Osteoblast (primary cell): ENCODE measurements at regions not wholly inside any gene's neighbourhood (a gene's known extent, or its start where the extent isn't known, plus 50 kb on each side); places are given as distances from the start of the nearest gene placed in this dataset.
"Not testable (repeated sequence)": the region's sequence is repeated elsewhere in the genome, so short reads cannot be mapped to it uniquely, and the experiment has no call there.

Source experiments
- DNase-seq: peaks from one replicate; pipeline ENCODE4 v3.0.0; 2011; ENCODE audit warnings: low spot score, mixed read lengths; ENCODE audit not compliant: insufficient read length; ENCODE audit errors: missing footprints
- H2AFZ ChIP-seq: 2 replicates; pipeline ENCODE4 v1.6.0; 2011; ENCODE audit warnings: mild to moderate bottlenecking, low read length
- H3K27ac ChIP-seq: 2 replicates; pipeline ENCODE4 v1.5.1; 2011; ENCODE audit warnings: mild to moderate bottlenecking, low read depth, low read length, moderate library complexity
- H3K27me3 ChIP-seq: 2 replicates; pipeline ENCODE4 v1.6.0; 2012; ENCODE audit warnings: mild to moderate bottlenecking, control low read depth, inconsistent platforms, low read length, moderate library complexity; ENCODE audit not compliant: insufficient read depth
- H3K36me3 ChIP-seq: 2 replicates; pipeline ENCODE4 v1.5.1; 2011; ENCODE audit warnings: mild to moderate bottlenecking, low read length, control low read depth, moderate library complexity; ENCODE audit not compliant: insufficient read depth
- H3K4me1 ChIP-seq: 2 replicates; pipeline ENCODE4 v1.5.1; 2011; ENCODE audit warnings: mild to moderate bottlenecking, low read length, control low read depth, moderate library complexity; ENCODE audit not compliant: insufficient read depth
- H3K4me2 ChIP-seq: 2 replicates; pipeline ENCODE4 v1.6.0; 2011; ENCODE audit warnings: mild to moderate bottlenecking, low read length; ENCODE audit not compliant: insufficient read depth
- H3K4me3 ChIP-seq: fragments of 200-600 bp; sonication (generic); 3 replicates; pipeline ENCODE4 v1.5.1; 2012; ENCODE audit warnings: mild to moderate bottlenecking, low read length, inconsistent platforms; ENCODE audit not compliant: insufficient read depth
- H3K79me2 ChIP-seq: 2 replicates; pipeline ENCODE4 v1.6.0; 2012; ENCODE audit warnings: mild to moderate bottlenecking, low read length, control low read depth, inconsistent platforms; ENCODE audit not compliant: insufficient read depth
- H3K9me3 ChIP-seq: 2 replicates; pipeline ENCODE4 v1.5.1; 2011; ENCODE audit warnings: low read depth, low read length, control low read depth
- H4K20me1 ChIP-seq: 2 replicates; pipeline ENCODE4 v1.6.0; 2012; ENCODE audit warnings: mild to moderate bottlenecking, low read length, control low read depth; ENCODE audit not compliant: insufficient read depth
- TF ChIP-seq, protein P1 (sequence below): IDR thresholded peaks from 2 replicates; pipeline ENCODE4 v1.5.1; 2011; ENCODE audit warnings: mild to moderate bottlenecking, low read depth, low read length, moderate library complexity; ENCODE audit errors: extremely low read depth

DNA sequence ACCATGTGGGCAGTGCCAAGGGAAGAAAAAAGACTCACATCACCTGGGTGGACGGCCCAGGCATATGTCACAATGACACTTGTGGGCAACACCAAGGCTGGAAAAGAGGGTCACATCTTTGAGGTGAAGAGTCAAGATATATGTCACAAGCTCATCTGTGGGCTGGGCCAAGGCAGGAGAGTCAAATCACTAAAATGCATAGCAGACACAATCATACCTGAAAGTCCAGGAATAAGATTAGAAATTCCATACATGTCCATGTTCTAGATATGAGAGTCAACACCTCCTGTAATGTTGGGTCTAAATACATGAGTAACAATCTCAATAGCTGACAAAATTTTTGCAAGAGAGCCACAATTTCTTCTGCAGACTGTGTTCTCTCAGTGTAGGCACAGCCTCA lies 145.0 kb downstream of the ZNF675 start:
- Histone ChIP-seq H3K4me2 (no peak overlapping the region), H2AFZ (no peak overlapping the region), H3K4me3 (no peak overlapping the region), H3K4me1 (no peaks in the 10 kb centered on the region), H3K9me3 (peaks cover 3% of the 10 kb centered on the region), H3K36me3 (no peaks in the 10 kb centered on the region), H4K20me1 (no peaks in the 10 kb centered on the region), H3K79me2 (no peaks in the 10 kb centered on the region), H3K27me3 (no peaks in the 10 kb centered on the region), H3K27ac (no peak overlapping the region)
- TF ChIP-seq, protein P1, sequence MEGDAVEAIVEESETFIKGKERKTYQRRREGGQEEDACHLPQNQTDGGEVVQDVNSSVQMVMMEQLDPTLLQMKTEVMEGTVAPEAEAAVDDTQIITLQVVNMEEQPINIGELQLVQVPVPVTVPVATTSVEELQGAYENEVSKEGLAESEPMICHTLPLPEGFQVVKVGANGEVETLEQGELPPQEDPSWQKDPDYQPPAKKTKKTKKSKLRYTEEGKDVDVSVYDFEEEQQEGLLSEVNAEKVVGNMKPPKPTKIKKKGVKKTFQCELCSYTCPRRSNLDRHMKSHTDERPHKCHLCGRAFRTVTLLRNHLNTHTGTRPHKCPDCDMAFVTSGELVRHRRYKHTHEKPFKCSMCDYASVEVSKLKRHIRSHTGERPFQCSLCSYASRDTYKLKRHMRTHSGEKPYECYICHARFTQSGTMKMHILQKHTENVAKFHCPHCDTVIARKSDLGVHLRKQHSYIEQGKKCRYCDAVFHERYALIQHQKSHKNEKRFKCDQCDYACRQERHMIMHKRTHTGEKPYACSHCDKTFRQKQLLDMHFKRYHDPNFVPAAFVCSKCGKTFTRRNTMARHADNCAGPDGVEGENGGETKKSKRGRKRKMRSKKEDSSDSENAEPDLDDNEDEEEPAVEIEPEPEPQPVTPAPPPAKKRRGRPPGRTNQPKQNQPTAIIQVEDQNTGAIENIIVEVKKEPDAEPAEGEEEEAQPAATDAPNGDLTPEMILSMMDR: no peak
- DNase-seq: no peak

DNA sequence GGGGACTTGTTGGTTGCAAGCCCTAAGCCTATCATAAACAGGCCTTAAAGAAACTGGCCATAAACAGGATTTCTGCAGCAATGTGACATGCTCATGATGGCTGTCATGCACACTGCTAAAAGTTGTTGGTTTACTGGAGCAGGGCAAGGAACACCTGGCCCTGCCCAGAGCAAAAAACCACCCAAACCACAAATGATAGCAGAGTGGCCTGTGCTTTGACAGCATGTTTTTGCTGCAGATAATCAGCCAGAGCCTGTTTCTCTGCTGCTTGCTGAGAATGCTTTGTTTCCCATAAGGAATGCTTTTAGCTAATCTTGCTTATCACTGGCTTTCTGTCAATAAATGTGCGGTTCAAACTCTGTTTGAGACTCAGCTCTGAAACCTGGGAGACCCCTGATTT lies 144.9 kb upstream of the ZNF91 start:
- H2AFZ ChIP-seq, H3K4me2 ChIP-seq, H3K4me1 ChIP-seq, H3K27me3 ChIP-seq, DNase-seq, H3K36me3 ChIP-seq, H3K27ac ChIP-seq, H4K20me1 ChIP-seq, H3K79me2 ChIP-seq, H3K9me3 ChIP-seq, H3K4me3 ChIP-seq: not testable (repeated sequence)

DNA sequence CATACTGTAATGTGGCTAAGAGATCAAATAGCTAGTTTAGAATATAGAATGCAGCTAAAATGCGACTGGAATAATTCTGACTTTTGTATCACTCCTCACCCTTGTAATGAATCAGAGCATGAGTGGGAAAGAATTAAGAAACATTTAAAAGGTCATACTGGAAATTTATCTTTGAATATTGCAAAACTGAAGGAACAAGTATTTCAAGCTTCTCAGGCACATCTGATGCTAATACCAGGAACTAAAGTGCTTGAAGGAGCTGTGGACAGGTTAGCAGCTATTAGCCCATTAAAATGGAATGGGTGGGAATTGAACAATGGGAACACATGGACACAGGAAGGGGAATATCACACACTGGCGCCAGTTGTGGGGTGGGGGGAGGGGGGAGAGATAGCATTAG lies 144.2 kb upstream of the ZNF91 start:
- H3K27ac ChIP-seq: no peak overlapping the region
- H3K4me3 ChIP-seq: no peak overlapping the region
- H4K20me1 ChIP-seq: no peaks in the 10 kb centered on the region
- H3K27me3 ChIP-seq: no peaks in the 10 kb centered on the region
- no peaks in the 10 kb centered on the region for H3K36me3 ChIP-seq
- peaks cover 3% of the 10 kb centered on the region for H3K9me3 ChIP-seq
- no peaks in the 10 kb centered on the region for H3K79me2 ChIP-seq
- H3K4me2 ChIP-seq: no peak overlapping the region
- H3K4me1 ChIP-seq: no peaks in the 10 kb centered on the region
- H2AFZ ChIP-seq: no peak overlapping the region
- no peak for DNase-seq
- TF ChIP-seq, protein P1: no peak

DNA sequence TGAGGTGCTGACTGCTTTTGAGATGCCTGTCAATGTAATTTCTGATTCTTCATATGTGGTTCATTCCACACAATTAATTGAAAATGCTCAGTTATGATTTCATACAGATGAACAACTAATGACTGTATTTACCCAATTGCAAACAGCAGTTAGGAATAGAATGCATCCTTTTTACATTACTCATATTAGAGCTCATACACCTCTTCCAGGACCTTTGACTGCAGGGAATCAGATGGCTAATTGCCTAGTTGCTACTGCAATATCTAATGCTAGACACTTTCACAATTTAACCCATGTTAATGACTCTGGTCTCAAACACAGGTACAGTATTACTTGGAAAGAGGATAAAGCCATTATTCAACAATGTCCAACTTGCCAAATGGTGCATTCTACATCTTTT lies 141.9 kb upstream of the ZNF91 start:
- H3K79me2 ChIP-seq, H4K20me1 ChIP-seq, H3K4me2 ChIP-seq, H2AFZ ChIP-seq, DNase-seq, H3K4me3 ChIP-seq, H3K36me3 ChIP-seq, H3K27me3 ChIP-seq, H3K27ac ChIP-seq, H3K9me3 ChIP-seq, H3K4me1 ChIP-seq: not testable (repeated sequence)

DNA sequence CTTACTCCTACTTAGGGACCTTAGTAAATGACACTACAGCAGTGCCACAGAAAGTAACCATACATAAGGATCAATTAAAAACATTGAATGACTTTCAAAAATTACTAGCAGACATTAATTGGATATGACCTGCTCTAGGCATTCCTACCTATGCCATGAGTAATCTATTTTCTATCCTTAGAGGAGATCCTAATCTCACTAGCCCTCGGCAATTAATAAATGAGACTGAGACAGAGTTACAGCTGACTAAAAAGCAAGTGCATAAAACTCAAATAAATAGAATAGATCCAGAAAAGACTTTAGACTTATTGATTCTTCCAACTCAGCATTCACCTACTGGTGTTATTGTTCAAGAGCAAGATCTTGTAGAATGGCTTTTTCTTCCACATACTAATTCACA lies 141.1 kb upstream of the ZNF91 start:
- H3K4me3 ChIP-seq, DNase-seq, H3K4me1 ChIP-seq, H4K20me1 ChIP-seq, H3K9me3 ChIP-seq, H3K27ac ChIP-seq, H3K36me3 ChIP-seq, H3K27me3 ChIP-seq, H3K79me2 ChIP-seq, H3K4me2 ChIP-seq, H2AFZ ChIP-seq: not testable (repeated sequence)

DNA sequence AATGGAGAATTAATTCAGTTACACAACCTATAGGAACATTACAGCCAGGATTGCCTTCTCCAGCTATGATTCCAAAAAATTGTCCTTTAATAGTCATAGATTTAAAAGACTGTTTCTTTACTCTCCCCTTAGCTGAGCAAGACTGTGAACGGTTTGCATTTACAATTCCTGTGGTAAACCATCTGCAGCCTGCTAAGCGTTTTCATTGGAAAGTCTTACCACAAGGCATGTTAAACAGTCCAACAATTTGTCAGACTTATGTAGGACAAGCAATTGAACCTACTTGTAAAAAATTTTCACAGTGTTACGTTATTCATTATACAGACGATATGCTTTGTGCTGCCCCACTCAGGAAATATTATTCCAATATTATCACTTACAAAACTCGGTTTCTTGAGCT lies 140.6 kb upstream of the ZNF91 start:
- not testable (repeated sequence) for DNase-seq, H3K9me3 ChIP-seq

DNA sequence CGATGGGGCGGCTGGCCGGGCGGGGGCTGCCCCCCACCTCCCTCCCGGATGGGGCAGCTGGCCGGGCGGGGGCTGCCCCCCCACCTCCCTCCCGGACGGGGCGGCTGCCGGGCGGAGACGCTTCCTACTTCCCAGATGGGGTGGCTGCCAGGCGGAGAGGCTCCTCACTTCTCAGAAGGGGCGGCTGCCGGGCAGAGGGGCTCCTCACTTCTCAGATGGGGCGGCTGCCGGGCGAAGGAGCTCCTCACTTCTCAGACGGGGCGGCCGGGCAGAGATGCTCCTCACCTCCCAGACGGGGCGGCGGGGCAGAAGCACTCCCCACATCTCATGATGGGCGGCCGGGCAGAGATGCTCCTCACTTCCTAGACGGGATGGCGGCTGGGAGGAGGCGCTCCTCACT lies 138.2 kb upstream of the ZNF91 start:
- H3K9me3 ChIP-seq, H3K4me2 ChIP-seq, H2AFZ ChIP-seq, H3K27ac ChIP-seq, H3K4me3 ChIP-seq, DNase-seq, H3K36me3 ChIP-seq, H3K79me2 ChIP-seq, H4K20me1 ChIP-seq, H3K4me1 ChIP-seq, H3K27me3 ChIP-seq: not testable (repeated sequence)

More for the DNA sequence above, 140.6 kb upstream of the ZNF91 start:
- not testable (repeated sequence) for H3K27me3 ChIP-seq, H3K4me1 ChIP-seq, H3K4me2 ChIP-seq, H2AFZ ChIP-seq, H3K27ac ChIP-seq, H3K79me2 ChIP-seq, H3K36me3 ChIP-seq, H4K20me1 ChIP-seq, H3K4me3 ChIP-seq
